ENCODE measurements at regions not wholly inside any gene's neighbourhood (a gene's known extent, or its start where the extent isn't known, plus 50 kb on each side); places are given as distances from the start of the nearest gene placed in this dataset.
"Not testable (repeated sequence)": the region's sequence is repeated elsewhere in the genome, so short reads cannot be mapped to it uniquely, and the experiment has no call there.

- no peak for DNase-seq
Measured at GRCh38 chr2:235220331-235220730, 268.5 kb downstream of the SH3BP4 start.

- no peak for DNase-seq
Measured at GRCh38 chr2:235223011-235223410, 270.8 kb upstream of the AGAP1 start.

- no peak for DNase-seq
Measured at GRCh38 chr2:235224410-235224809, 269.4 kb upstream of the AGAP1 start.

- no peak for DNase-seq
Measured at GRCh38 chr2:235225261-235225660, 268.6 kb upstream of the AGAP1 start.

GRCh38 chr2:235227590-235227989 is 266.3 kb upstream of the AGAP1 start:
- no peak for DNase-seq

- DNase-seq, result not testable (repeated sequence)
Measured at GRCh38 chr2:235228422-235228821, 265.4 kb upstream of the AGAP1 start.

- no peak for DNase-seq
Measured at GRCh38 chr2:235229236-235229635, 264.6 kb upstream of the AGAP1 start.

GRCh38 chr2:235230821-235231601 is 262.8 kb upstream of the AGAP1 start:
- DNase-seq, result no peak

- DNase-seq, result no peak
Measured at GRCh38 chr2:235232449-235233433, 261.1 kb upstream of the AGAP1 start.

- DNase-seq, result no peak
Measured at GRCh38 chr2:235234736-235235135, 259.1 kb upstream of the AGAP1 start.

- no peak for DNase-seq
Measured at GRCh38 chr2:235235977-235236767, 257.7 kb upstream of the AGAP1 start.

GRCh38 chr2:235238537-235238936 is 255.3 kb upstream of the AGAP1 start:
- DNase-seq, result no peak

GRCh38 chr2:235240574-235240973 is 253.3 kb upstream of the AGAP1 start:
- no peak for DNase-seq

- no peak for DNase-seq
Measured at GRCh38 chr2:235244255-235245220, 249.3 kb upstream of the AGAP1 start.

- no peak for DNase-seq
Measured at GRCh38 chr2:235247001-235247400, 246.8 kb upstream of the AGAP1 start.

GRCh38 chr2:235255693-235256092 is 238.2 kb upstream of the AGAP1 start:
- no peak for DNase-seq

GRCh38 chr2:235257590-235257989 is 236.3 kb upstream of the AGAP1 start:
- no peak for DNase-seq

- no peak for DNase-seq
Measured at GRCh38 chr2:235262750-235263149, 231.1 kb upstream of the AGAP1 start.

- no peak for DNase-seq
Measured at GRCh38 chr2:235263205-235264120, 230.4 kb upstream of the AGAP1 start.

- no peak for DNase-seq
Measured at GRCh38 chr2:235264121-235264493, 229.7 kb upstream of the AGAP1 start.

- no peak for DNase-seq
Measured at GRCh38 chr2:235264512-235264911, 229.3 kb upstream of the AGAP1 start.
